ENCODE measurements at regions not wholly inside any gene's neighbourhood (a gene's known extent, or its start where the extent isn't known, plus 50 kb on each side); places are given as distances from the start of the nearest gene placed in this dataset.

- intact Hi-C loops (cut with micrococcal nuclease), result no loop called here
- Mint-ChIP-seq H3K4me1 (no peaks in the 10 kb centered on the region), H3K27me3 (peaks cover 36% of the 10 kb centered on the region), H3K27ac (no peak overlapping the region), H3K4me3 (no peak overlapping the region), H3K9me3 (ENCODE audit: insufficient read depth) (no peaks in the 10 kb centered on the region)
- DNase-seq (no peak), ATAC-seq (ENCODE audit: low read depth) (no peak)
- H3K4me3 ChIP-seq (ENCODE audit: control extremely low read depth in 1 of 5, extremely low read depth in 1 of 5, insufficient read depth in 1 of 5, low read depth in 2 of 5, low read length in 4 of 5), result no peak overlapping the region
- H3K4me1 ChIP-seq (ENCODE audit: control insufficient read depth in 2 of 2, insufficient read depth in 2 of 2, low read length in 2 of 2), result no peaks in the 10 kb centered on the region
- ChIA-PET CTCF (no interaction called here), POLR2A (no interaction called here)
- H3K4me2 ChIP-seq (replicated peaks; ENCODE audit: low read depth, low read length, poor library complexity, severe bottlenecking), result no peak overlapping the region
- H3K9ac ChIP-seq (ENCODE audit: low read length), result no peak overlapping the region
- H3K79me2 ChIP-seq (ENCODE audit: control insufficient read depth, insufficient read depth, low read length), result no peaks in the 10 kb centered on the region
- H2AFZ ChIP-seq (ENCODE audit: insufficient read depth, low read depth, low read length, poor library complexity, severe bottlenecking), result no peak overlapping the region
- no peaks in the 10 kb centered on the region for H4K20me1 ChIP-seq (ENCODE audit: control insufficient read depth, insufficient read depth, low read length, poor library complexity, severe bottlenecking)
- H3K36me3 ChIP-seq (replicated peaks in 1 of 2; ENCODE audit: control extremely low read depth in 1 of 2, control insufficient read depth in 1 of 2, extremely low read depth in 1 of 2, insufficient read depth in 2 of 2, low read length in 1 of 2), result no peaks in the 10 kb centered on the region
- WGBS (ENCODE audit: insufficient coverage), result 88% methylated on average over 15 of the region's 15 CpGs
- peaks cover 0 to 16% (median 1%) of the 10 kb centered on the region in 4 experiments for H3K27me3 ChIP-seq (replicated peaks in 1 of 4; ENCODE audit: control extremely low read depth in 1 of 4, control insufficient read depth in 3 of 4, insufficient read depth in 4 of 4, low read length in 3 of 4)
- TF ChIP-seq CTCF (IDR thresholded peaks at IDR 0.05) (no peak), EZH2 (IDR thresholded peaks at IDR 0.05; ENCODE audit: borderline replicate concordance, insufficient read depth, low read depth, low read length, poor library complexity, severe bottlenecking) (no peak)
- no peak overlapping the region for H3K27ac ChIP-seq (ENCODE audit: low read length in 2 of 2)
- H3K9me3 ChIP-seq (ENCODE audit: control extremely low read depth in 1 of 3, control insufficient read depth in 2 of 3, insufficient read depth in 1 of 3, low read length in 2 of 3), result peaks cover 0 to 7% (median 0%) of the 10 kb centered on the region in 3 donors
Measured at GRCh38 chr22:48475661-48476345, 1351.9 kb downstream of the BRD1 start.

DNA sequence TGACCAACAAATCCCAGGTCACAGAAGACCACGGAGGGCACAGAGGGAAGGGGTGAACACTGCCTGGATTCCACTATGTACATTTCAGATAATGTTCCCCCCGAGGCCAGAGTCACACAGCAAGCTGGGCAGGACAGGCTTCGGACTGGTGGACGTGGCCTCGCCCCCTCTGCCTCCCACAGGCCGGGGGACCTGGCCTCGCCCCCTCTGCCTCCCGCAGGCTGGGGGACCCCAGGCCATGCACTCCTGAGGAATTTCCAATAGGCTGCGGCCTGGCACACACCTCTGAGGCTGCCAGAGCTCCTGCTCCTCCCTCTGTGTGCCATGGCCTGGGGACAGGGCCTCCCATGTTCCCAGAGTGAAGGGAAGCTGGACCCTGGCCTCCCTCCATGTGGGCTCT lies 1352.8 kb downstream of the BRD1 start:
- H4K20me1 ChIP-seq (ENCODE audit: control insufficient read depth, insufficient read depth, low read length, poor library complexity, severe bottlenecking), result no peaks in the 10 kb centered on the region
- H3K4me1 ChIP-seq (ENCODE audit: control insufficient read depth in 2 of 2, insufficient read depth in 2 of 2, low read length in 2 of 2), result no peaks in the 10 kb centered on the region
- no peaks in the 10 kb centered on the region for H3K9me3 Mint-ChIP-seq (ENCODE audit: insufficient read depth)
- H3K27ac ChIP-seq (ENCODE audit: low read length in 2 of 2), result no peak overlapping the region
- DNase-seq (no peak), ATAC-seq (ENCODE audit: low read depth) (no peak)
- no peak overlapping the region for H3K4me3 Mint-ChIP-seq
- no peaks in the 10 kb centered on the region for H3K79me2 ChIP-seq (ENCODE audit: control insufficient read depth, insufficient read depth, low read length)
- H3K9me3 ChIP-seq (ENCODE audit: control extremely low read depth in 1 of 3, control insufficient read depth in 2 of 3, insufficient read depth in 1 of 3, low read length in 2 of 3), result peaks cover 0 to 7% (median 0%) of the 10 kb centered on the region in 3 donors
- no peak overlapping the region for H3K9ac ChIP-seq (ENCODE audit: low read length)
- 87% methylated on average over 9 of the region's 9 CpGs for WGBS (ENCODE audit: insufficient coverage)
- intact Hi-C loops (cut with micrococcal nuclease), result no loop called here
- ChIA-PET POLR2A (no interaction called here), CTCF (no interaction called here)
- no peak overlapping the region for H3K4me2 ChIP-seq (replicated peaks; ENCODE audit: low read depth, low read length, poor library complexity, severe bottlenecking)
- H3K27me3 Mint-ChIP-seq, result peaks cover 36% of the 10 kb centered on the region
- H3K27ac Mint-ChIP-seq, result no peak overlapping the region
- H3K36me3 ChIP-seq (replicated peaks in 1 of 2; ENCODE audit: control extremely low read depth in 1 of 2, control insufficient read depth in 1 of 2, extremely low read depth in 1 of 2, insufficient read depth in 2 of 2, low read length in 1 of 2), result no peaks in the 10 kb centered on the region
- TF ChIP-seq EZH2 (IDR thresholded peaks at IDR 0.05; ENCODE audit: borderline replicate concordance, insufficient read depth, low read depth, low read length, poor library complexity, severe bottlenecking) (no peak), CTCF (IDR thresholded peaks at IDR 0.05) (no peak)
- H3K27me3 ChIP-seq (replicated peaks in 1 of 4; ENCODE audit: control extremely low read depth in 1 of 4, control insufficient read depth in 3 of 4, insufficient read depth in 4 of 4, low read length in 3 of 4), result peaks cover 0 to 16% (median 1%) of the 10 kb centered on the region in 4 experiments
- H3K4me3 ChIP-seq (ENCODE audit: control extremely low read depth in 1 of 5, extremely low read depth in 1 of 5, insufficient read depth in 1 of 5, low read depth in 2 of 5, low read length in 4 of 5), result no peak overlapping the region
- H2AFZ ChIP-seq (ENCODE audit: insufficient read depth, low read depth, low read length, poor library complexity, severe bottlenecking), result no peak overlapping the region
- no peaks in the 10 kb centered on the region for H3K4me1 Mint-ChIP-seq
